DND-41 (cell line): ENCODE measurements at regions not wholly inside any gene's neighbourhood (a gene's known extent, or its start where the extent isn't known, plus 50 kb on each side); places are given as distances from the start of the nearest gene placed in this dataset.

ENCODE experiments used
- EZH2 ChIP-seq: IDR thresholded peaks from 3 replicates; pipeline ENCODE4 v1.6.1; 2012; ENCODE audit warnings: borderline replicate concordance, low read depth, mild to moderate bottlenecking, moderate library complexity, low read length, inconsistent platforms; ENCODE audit not compliant: severe bottlenecking
- TF ChIP-seq, protein P1 (sequence below): IDR thresholded peaks from 2 replicates; pipeline ENCODE4 v1.5.1; 2012; ENCODE audit warnings: borderline replicate concordance, low read length, moderate library complexity, mild to moderate bottlenecking; ENCODE audit not compliant: poor library complexity, severe bottlenecking; ENCODE audit errors: extremely low read depth

- no peak for TF ChIP-seq EZH2
- TF ChIP-seq, protein P1, sequence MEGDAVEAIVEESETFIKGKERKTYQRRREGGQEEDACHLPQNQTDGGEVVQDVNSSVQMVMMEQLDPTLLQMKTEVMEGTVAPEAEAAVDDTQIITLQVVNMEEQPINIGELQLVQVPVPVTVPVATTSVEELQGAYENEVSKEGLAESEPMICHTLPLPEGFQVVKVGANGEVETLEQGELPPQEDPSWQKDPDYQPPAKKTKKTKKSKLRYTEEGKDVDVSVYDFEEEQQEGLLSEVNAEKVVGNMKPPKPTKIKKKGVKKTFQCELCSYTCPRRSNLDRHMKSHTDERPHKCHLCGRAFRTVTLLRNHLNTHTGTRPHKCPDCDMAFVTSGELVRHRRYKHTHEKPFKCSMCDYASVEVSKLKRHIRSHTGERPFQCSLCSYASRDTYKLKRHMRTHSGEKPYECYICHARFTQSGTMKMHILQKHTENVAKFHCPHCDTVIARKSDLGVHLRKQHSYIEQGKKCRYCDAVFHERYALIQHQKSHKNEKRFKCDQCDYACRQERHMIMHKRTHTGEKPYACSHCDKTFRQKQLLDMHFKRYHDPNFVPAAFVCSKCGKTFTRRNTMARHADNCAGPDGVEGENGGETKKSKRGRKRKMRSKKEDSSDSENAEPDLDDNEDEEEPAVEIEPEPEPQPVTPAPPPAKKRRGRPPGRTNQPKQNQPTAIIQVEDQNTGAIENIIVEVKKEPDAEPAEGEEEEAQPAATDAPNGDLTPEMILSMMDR = no peak
These were observed 61.2 kb upstream of the TRABD2B start for GRCh38 chr1:48058135-48059025.
